Lower lobe of right lung (tissue), 2 donors: ENCODE measurements at regions not wholly inside any gene's neighbourhood (a gene's known extent, or its start where the extent isn't known, plus 50 kb on each side); places are given as distances from the start of the nearest gene placed in this dataset.
"Not testable (repeated sequence)": the region's sequence is repeated elsewhere in the genome, so short reads cannot be mapped to it uniquely, and the experiment has no call there.

ENCODE experiments used
- ATAC-seq, 2 donors: fragments of 200-7000 bp; cut with Tn5 transposase; one replicate each; pipeline ENCODE4 v1.9.1; 2020 to 2022; ENCODE audit warnings: mild to moderate bottlenecking in 2 of 2, moderate library complexity in 2 of 2
- DNase-seq: peaks from one replicate; pipeline ENCODE4 v3.0.0-alpha.2; 2020
- H3K27ac ChIP-seq: fragments of 200-600 bp; one replicate; pipeline ENCODE4 v1.8.0; 2022
- H3K27me3 ChIP-seq: fragments of 200-600 bp; one replicate; pipeline ENCODE4 v1.8.0; 2022; ENCODE audit warnings: low read depth
- H3K36me3 ChIP-seq: fragments of 200-600 bp; one replicate; pipeline ENCODE4 v1.8.0; 2022; ENCODE audit warnings: mild to moderate bottlenecking
- H3K4me1 ChIP-seq: fragments of 200-600 bp; one replicate; pipeline ENCODE4 v1.8.0; 2022
- H3K4me3 ChIP-seq: fragments of 200-600 bp; one replicate; pipeline ENCODE4 v1.8.0; 2022; ENCODE audit warnings: mild to moderate bottlenecking
- H3K9me3 ChIP-seq: fragments of 200-600 bp; one replicate; pipeline ENCODE4 v1.8.0; 2022
- intact Hi-C: fragments of 100-400 bp; cut with DNase I; formaldehyde crosslinking; loops from one replicate; pipeline ENCODE4 v1.11.0; 2022
- TF ChIP-seq, protein P1 (sequence below): fragments of 200-600 bp; IDR thresholded peaks from one replicate; pipeline ENCODE4 v1.8.0; 2022; ENCODE audit warnings: antibody characterized with exemption, mild to moderate bottlenecking
- donor health status: DM: no; HTN: yes; CAD: no; lungs with severe emphysema.

GRCh38 chr22:35186492-35186891 is 70.8 kb upstream of the HMGXB4 start:
- no peak overlapping the region for H3K4me3 ChIP-seq
- no peaks in the 10 kb centered on the region for H3K36me3 ChIP-seq
- H3K9me3 ChIP-seq, result peaks cover 14% of the 10 kb centered on the region
- H3K4me1 ChIP-seq, result no peaks in the 10 kb centered on the region
- intact Hi-C loops, result no loop called here
- H3K27me3 ChIP-seq, result no peaks in the 10 kb centered on the region
- DNase-seq, result no peak
- H3K27ac ChIP-seq, result no peak overlapping the region
- TF ChIP-seq, protein P1, sequence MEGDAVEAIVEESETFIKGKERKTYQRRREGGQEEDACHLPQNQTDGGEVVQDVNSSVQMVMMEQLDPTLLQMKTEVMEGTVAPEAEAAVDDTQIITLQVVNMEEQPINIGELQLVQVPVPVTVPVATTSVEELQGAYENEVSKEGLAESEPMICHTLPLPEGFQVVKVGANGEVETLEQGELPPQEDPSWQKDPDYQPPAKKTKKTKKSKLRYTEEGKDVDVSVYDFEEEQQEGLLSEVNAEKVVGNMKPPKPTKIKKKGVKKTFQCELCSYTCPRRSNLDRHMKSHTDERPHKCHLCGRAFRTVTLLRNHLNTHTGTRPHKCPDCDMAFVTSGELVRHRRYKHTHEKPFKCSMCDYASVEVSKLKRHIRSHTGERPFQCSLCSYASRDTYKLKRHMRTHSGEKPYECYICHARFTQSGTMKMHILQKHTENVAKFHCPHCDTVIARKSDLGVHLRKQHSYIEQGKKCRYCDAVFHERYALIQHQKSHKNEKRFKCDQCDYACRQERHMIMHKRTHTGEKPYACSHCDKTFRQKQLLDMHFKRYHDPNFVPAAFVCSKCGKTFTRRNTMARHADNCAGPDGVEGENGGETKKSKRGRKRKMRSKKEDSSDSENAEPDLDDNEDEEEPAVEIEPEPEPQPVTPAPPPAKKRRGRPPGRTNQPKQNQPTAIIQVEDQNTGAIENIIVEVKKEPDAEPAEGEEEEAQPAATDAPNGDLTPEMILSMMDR, result no peak
- no peak for ATAC-seq

GRCh38 chr22:35188930-35189329 is 68.4 kb upstream of the HMGXB4 start:
- H3K4me3 ChIP-seq, H3K4me1 ChIP-seq, DNase-seq, intact Hi-C loops, H3K27ac ChIP-seq, ATAC-seq, H3K27me3 ChIP-seq, H3K36me3 ChIP-seq: not testable (repeated sequence)
- H3K9me3 ChIP-seq, result peaks cover 14% of the 10 kb centered on the region

DNA sequence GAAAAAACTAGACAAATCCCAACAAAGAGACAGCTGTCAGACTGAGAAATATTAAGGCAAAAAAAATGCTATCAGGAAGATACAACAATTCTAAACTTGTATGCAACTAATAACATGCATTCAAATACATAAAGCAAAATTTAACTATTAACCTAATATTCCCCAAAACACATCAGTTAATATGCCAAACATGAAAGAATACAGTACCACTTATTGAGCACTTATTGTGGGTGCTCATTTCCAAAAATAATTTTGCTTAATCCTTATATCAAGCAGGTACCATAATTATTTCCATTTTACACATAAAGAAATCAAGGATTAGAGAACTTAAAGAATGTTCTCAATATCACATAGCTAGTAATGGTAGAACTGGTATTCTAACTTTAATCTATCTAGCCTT is 67.7 kb upstream of the HMGXB4 start:
- Histone ChIP-seq H3K27ac (no peak overlapping the region), H3K4me3 (no peak overlapping the region), H3K36me3 (no peaks in the 10 kb centered on the region), H3K9me3 (peaks cover 14% of the 10 kb centered on the region), H3K4me1 (no peaks in the 10 kb centered on the region), H3K27me3 (no peaks in the 10 kb centered on the region)
- TF ChIP-seq, protein P1, result no peak
- DNase-seq (no peak), ATAC-seq (no peak)
- intact Hi-C loops, result no loop called here

DNA sequence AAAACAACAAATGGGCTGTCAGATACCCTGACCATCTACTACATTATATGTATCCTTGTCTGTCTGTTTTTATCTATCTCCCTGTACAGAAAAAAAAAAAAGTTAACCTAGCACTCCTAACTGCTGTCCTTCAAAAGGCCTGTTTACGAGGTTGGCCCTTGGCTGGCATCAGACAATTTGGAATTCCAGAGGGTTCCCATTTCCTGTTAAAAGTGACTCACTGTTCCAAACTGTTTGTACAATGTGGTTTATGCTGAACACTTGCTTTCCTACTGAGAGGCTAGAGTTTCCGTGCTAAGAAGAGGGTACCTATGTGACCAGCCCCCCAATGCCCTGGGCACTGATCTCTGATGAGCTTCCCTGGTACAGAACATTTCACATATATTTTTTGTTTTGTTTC is 65.9 kb upstream of the HMGXB4 start:
- no peaks in the 10 kb centered on the region for H3K36me3 ChIP-seq
- TF ChIP-seq, protein P1, result no peak
- H3K4me1 ChIP-seq, result no peaks in the 10 kb centered on the region
- H3K27me3 ChIP-seq, result no peaks in the 10 kb centered on the region
- H3K4me3 ChIP-seq, result no peak overlapping the region
- peaks cover 14% of the 10 kb centered on the region for H3K9me3 ChIP-seq
- ATAC-seq (no peak), DNase-seq (no peak)
- intact Hi-C loops, result no loop called here
- H3K27ac ChIP-seq, result no peak overlapping the region

DNA sequence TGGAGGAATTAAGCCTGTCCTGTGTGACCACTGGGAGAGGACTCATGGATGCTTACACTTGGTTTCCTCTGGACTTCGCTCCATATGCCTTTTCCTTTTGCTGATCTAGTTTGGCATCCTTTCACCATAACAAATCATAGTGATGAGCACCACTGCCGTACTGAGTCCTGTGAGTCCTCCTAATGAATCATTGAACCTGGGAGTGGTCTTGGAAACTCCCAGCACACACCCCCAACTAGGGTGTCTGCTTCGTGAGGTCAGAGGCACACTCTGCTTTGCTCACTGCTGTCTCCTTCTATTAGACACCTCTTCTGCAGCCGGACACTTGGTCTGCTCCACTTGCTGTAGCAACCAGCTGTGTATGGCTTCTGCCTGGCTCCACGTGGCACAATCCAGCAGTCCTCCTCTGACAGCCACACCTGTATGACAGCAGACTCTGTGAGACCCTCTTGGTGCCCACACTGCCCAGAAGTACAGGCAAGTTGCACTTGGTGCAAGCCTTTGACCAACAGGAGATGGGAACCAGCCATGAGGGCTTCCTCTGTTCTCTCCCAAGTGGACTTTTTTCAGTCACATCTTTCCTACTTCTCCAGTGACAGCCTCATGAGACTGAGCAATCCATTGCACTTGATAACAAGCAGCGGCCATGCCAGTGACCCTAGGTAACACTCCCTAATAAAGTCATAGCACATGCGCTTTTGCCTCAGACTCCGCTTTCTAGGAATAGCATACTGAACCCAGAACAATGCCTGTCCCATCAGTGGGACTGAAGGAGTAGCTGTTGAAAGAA is 65.0 kb upstream of the HMGXB4 start:
- intact Hi-C loops, result no loop called here
- no peaks in the 10 kb centered on the region for H3K27me3 ChIP-seq
- H3K27ac ChIP-seq, result no peak overlapping the region
- TF ChIP-seq, protein P1, result no peak
- no peaks in the 10 kb centered on the region for H3K4me1 ChIP-seq
- H3K4me3 ChIP-seq, result no peak overlapping the region
- H3K9me3 ChIP-seq, result peaks cover 14% of the 10 kb centered on the region
- H3K36me3 ChIP-seq, result no peaks in the 10 kb centered on the region
- ATAC-seq, result no peak
- DNase-seq, result no peak

GRCh38 chr22:35195226-35195625 is 62.1 kb upstream of the HMGXB4 start:
- no peaks in the 10 kb centered on the region for H3K27me3 ChIP-seq
- no peak for ATAC-seq
- no peaks in the 10 kb centered on the region for H3K36me3 ChIP-seq
- H3K4me3 ChIP-seq, result no peak overlapping the region
- no peak for DNase-seq
- no peaks in the 10 kb centered on the region for H3K9me3 ChIP-seq
- no peaks in the 10 kb centered on the region for H3K4me1 ChIP-seq
- TF ChIP-seq, protein P1, result no peak
- intact Hi-C loops, result no loop called here
- H3K27ac ChIP-seq, result no peak overlapping the region
